Stimulated activated effector memory CD8-positive, alpha-beta T cell treated with anti-CD3 and anti-CD28 coated beads, Interleukin-12 subunit alpha, Interleukin-12 subunit beta, amount 100 ng/mL, for 72 hours (primary cell): ENCODE measurements at regions not wholly inside any gene's neighbourhood (a gene's known extent, or its start where the extent isn't known, plus 50 kb on each side); places are given as distances from the start of the nearest gene placed in this dataset.

Experiments used
- ATAC-seq: fragments of 150-1000 bp; cut with Tn5 transposase; 2 replicates; pipeline ENCODE4 v1.10.0; 2021
- DNase-seq, 2 donors: peaks; one replicate each; pipeline ENCODE4 v3.0.0; 2021 to 2022; ENCODE audit warnings: low spot score in 2 of 2
- H3K27ac Mint-ChIP-seq: one replicate; pipeline ENCODE4 v1.8.0; 2022; ENCODE audit warnings: mild to moderate bottlenecking, mixed read lengths
- H3K36me3 Mint-ChIP-seq: one replicate; pipeline ENCODE4 v1.8.0; 2022; ENCODE audit warnings: mild to moderate bottlenecking, mixed read lengths
- H3K4me1 Mint-ChIP-seq: one replicate; pipeline ENCODE4 v1.8.0; 2022; ENCODE audit warnings: mixed read lengths
- H3K4me3 Mint-ChIP-seq: one replicate; pipeline ENCODE4 v1.8.0; 2022; ENCODE audit warnings: mild to moderate bottlenecking, mixed read lengths
- H3K9me3 Mint-ChIP-seq: one replicate; pipeline ENCODE4 v1.8.0; 2022; ENCODE audit warnings: mixed read lengths

GRCh38 chr4:12588582-12588981 lies 895.6 kb downstream of the RAB28 start:
- ATAC-seq: no peak
- H3K27ac Mint-ChIP-seq: no peak overlapping the region
- peaks cover 5% of the 10 kb centered on the region for H3K9me3 Mint-ChIP-seq
- no peaks in the 10 kb centered on the region for H3K36me3 Mint-ChIP-seq
- DNase-seq: no peak
- no peaks in the 10 kb centered on the region for H3K4me1 Mint-ChIP-seq
- H3K4me3 Mint-ChIP-seq: no peak overlapping the region

GRCh38 chr4:12586242-12587006 lies 897.7 kb downstream of the RAB28 start:
- no peaks in the 10 kb centered on the region for H3K4me1 Mint-ChIP-seq
- ATAC-seq: no peak
- no peaks in the 10 kb centered on the region for H3K36me3 Mint-ChIP-seq
- no peak for DNase-seq
- peaks cover 4% of the 10 kb centered on the region for H3K9me3 Mint-ChIP-seq
- H3K4me3 Mint-ChIP-seq: no peak overlapping the region
- H3K27ac Mint-ChIP-seq: no peak overlapping the region

GRCh38 chr4:12584116-12584875 lies 899.8 kb downstream of the RAB28 start:
- Mint-ChIP-seq H3K36me3 (no peaks in the 10 kb centered on the region), H3K27ac (no peak overlapping the region)

GRCh38 chr4:12583275-12583674 lies 900.9 kb downstream of the RAB28 start:
- no peak for ATAC-seq

More at GRCh38 chr4:12584116-12584875, 899.8 kb downstream of the RAB28 start:
- DNase-seq (no peak), ATAC-seq (no peak)
- Mint-ChIP-seq H3K9me3 (peaks cover 5% of the 10 kb centered on the region), H3K4me1 (no peaks in the 10 kb centered on the region), H3K4me3 (no peak overlapping the region)

GRCh38 chr4:12580787-12581186 lies 903.4 kb downstream of the RAB28 start:
- H3K4me3 Mint-ChIP-seq: no peak overlapping the region
- no peaks in the 10 kb centered on the region for H3K36me3 Mint-ChIP-seq
- ATAC-seq (no peak), DNase-seq (no peak)
- H3K27ac Mint-ChIP-seq: no peak overlapping the region
- H3K9me3 Mint-ChIP-seq: peaks cover 5% of the 10 kb centered on the region
- no peaks in the 10 kb centered on the region for H3K4me1 Mint-ChIP-seq

More at GRCh38 chr4:12583275-12583674, 900.9 kb downstream of the RAB28 start:
- peaks cover 5% of the 10 kb centered on the region for H3K9me3 Mint-ChIP-seq
- no peak overlapping the region for H3K27ac Mint-ChIP-seq
- H3K4me1 Mint-ChIP-seq: no peaks in the 10 kb centered on the region
- DNase-seq: no peak
- no peaks in the 10 kb centered on the region for H3K36me3 Mint-ChIP-seq
- no peak overlapping the region for H3K4me3 Mint-ChIP-seq

GRCh38 chr4:12579172-12579571 lies 905.0 kb downstream of the RAB28 start:
- Mint-ChIP-seq H3K9me3 (peaks cover 11% of the 10 kb centered on the region), H3K4me3 (no peak overlapping the region), H3K27ac (no peak overlapping the region), H3K36me3 (no peaks in the 10 kb centered on the region), H3K4me1 (no peaks in the 10 kb centered on the region)
- ATAC-seq (no peak), DNase-seq (no peak)

GRCh38 chr4:12576409-12576808 lies 907.7 kb downstream of the RAB28 start:
- Mint-ChIP-seq H3K27ac (no peak overlapping the region), H3K9me3 (peaks cover 9% of the 10 kb centered on the region), H3K4me1 (no peaks in the 10 kb centered on the region), H3K36me3 (no peaks in the 10 kb centered on the region), H3K4me3 (no peak overlapping the region)
- ATAC-seq (no peak), DNase-seq (no peak)

- no peak overlapping the region for H3K4me3 Mint-ChIP-seq
- no peaks in the 10 kb centered on the region for H3K4me1 Mint-ChIP-seq
- DNase-seq (no peak), ATAC-seq (no peak)
- no peak overlapping the region for H3K27ac Mint-ChIP-seq
- no peaks in the 10 kb centered on the region for H3K36me3 Mint-ChIP-seq
- H3K9me3 Mint-ChIP-seq: peaks cover 9% of the 10 kb centered on the region
Measured at GRCh38 chr4:12573716-12574115, 910.4 kb downstream of the RAB28 start.

- Mint-ChIP-seq H3K9me3 (peaks cover 7% of the 10 kb centered on the region), H3K36me3 (no peaks in the 10 kb centered on the region), H3K4me1 (no peaks in the 10 kb centered on the region), H3K4me3 (no peak overlapping the region), H3K27ac (no peak overlapping the region)
- DNase-seq (no peak), ATAC-seq (no peak)
Measured at GRCh38 chr4:12562476-12563140, 921.5 kb downstream of the RAB28 start.

GRCh38 chr4:12562021-12562420 lies 922.1 kb downstream of the RAB28 start:
- no peak overlapping the region for H3K27ac Mint-ChIP-seq
- no peak overlapping the region for H3K4me3 Mint-ChIP-seq
- H3K4me1 Mint-ChIP-seq: no peaks in the 10 kb centered on the region
- no peak for ATAC-seq
- no peak for DNase-seq
- H3K36me3 Mint-ChIP-seq: no peaks in the 10 kb centered on the region
- peaks cover 9% of the 10 kb centered on the region for H3K9me3 Mint-ChIP-seq

- peaks cover 25% of the 10 kb centered on the region for H3K9me3 Mint-ChIP-seq
- no peak overlapping the region for H3K4me3 Mint-ChIP-seq
- no peaks in the 10 kb centered on the region for H3K4me1 Mint-ChIP-seq
- ATAC-seq (no peak), DNase-seq (no peak)
- no peak overlapping the region for H3K27ac Mint-ChIP-seq
- no peaks in the 10 kb centered on the region for H3K36me3 Mint-ChIP-seq
Measured at GRCh38 chr4:12555011-12555410, 929.1 kb downstream of the RAB28 start.

- no peak for ATAC-seq
- Mint-ChIP-seq H3K9me3 (peaks cover 12% of the 10 kb centered on the region), H3K4me1 (no peaks in the 10 kb centered on the region), H3K4me3 (no peak overlapping the region), H3K27ac (no peak overlapping the region), H3K36me3 (no peaks in the 10 kb centered on the region)
- no peak for DNase-seq
Measured at GRCh38 chr4:12548678-12549077, 935.5 kb downstream of the RAB28 start.

GRCh38 chr4:12545812-12546211 lies 938.3 kb downstream of the RAB28 start:
- Mint-ChIP-seq H3K4me3 (no peak overlapping the region), H3K9me3 (no peaks in the 10 kb centered on the region), H3K36me3 (no peaks in the 10 kb centered on the region), H3K4me1 (no peaks in the 10 kb centered on the region), H3K27ac (no peak overlapping the region)
- DNase-seq (no peak), ATAC-seq (no peak)

GRCh38 chr4:12538162-12538561 lies 946.0 kb downstream of the RAB28 start:
- Mint-ChIP-seq H3K4me1 (no peaks in the 10 kb centered on the region), H3K36me3 (no peaks in the 10 kb centered on the region), H3K4me3 (no peak overlapping the region), H3K27ac (no peak overlapping the region), H3K9me3 (peaks cover 7% of the 10 kb centered on the region)
- ATAC-seq (no peak), DNase-seq (no peak)

- H3K36me3 Mint-ChIP-seq: no peaks in the 10 kb centered on the region
- no peaks in the 10 kb centered on the region for H3K4me1 Mint-ChIP-seq
- DNase-seq: no peak
- no peak overlapping the region for H3K27ac Mint-ChIP-seq
- no peak for ATAC-seq
- peaks cover 10% of the 10 kb centered on the region for H3K9me3 Mint-ChIP-seq
- no peak overlapping the region for H3K4me3 Mint-ChIP-seq
Measured at GRCh38 chr4:12534684-12535083, 949.5 kb downstream of the RAB28 start.
